Stromal cell of bone marrow (primary cell): ENCODE measurements at regions not wholly inside any gene's neighbourhood (a gene's known extent, or its start where the extent isn't known, plus 50 kb on each side); places are given as distances from the start of the nearest gene placed in this dataset.

Source experiments
- DNase-seq: peaks from one replicate; pipeline ENCODE4 v3.0.0-alpha.2; 2012; ENCODE audit warnings: low read depth

- no peak for DNase-seq
Observed at GRCh38 chr5:19352120-19352519, 635.9 kb downstream of the CDH18 start.

GRCh38 chr5:19369048-19369447 lies 619.0 kb downstream of the CDH18 start:
- DNase-seq, result no peak

GRCh38 chr5:19369561-19369960 lies 618.4 kb downstream of the CDH18 start:
- no peak for DNase-seq

DNA sequence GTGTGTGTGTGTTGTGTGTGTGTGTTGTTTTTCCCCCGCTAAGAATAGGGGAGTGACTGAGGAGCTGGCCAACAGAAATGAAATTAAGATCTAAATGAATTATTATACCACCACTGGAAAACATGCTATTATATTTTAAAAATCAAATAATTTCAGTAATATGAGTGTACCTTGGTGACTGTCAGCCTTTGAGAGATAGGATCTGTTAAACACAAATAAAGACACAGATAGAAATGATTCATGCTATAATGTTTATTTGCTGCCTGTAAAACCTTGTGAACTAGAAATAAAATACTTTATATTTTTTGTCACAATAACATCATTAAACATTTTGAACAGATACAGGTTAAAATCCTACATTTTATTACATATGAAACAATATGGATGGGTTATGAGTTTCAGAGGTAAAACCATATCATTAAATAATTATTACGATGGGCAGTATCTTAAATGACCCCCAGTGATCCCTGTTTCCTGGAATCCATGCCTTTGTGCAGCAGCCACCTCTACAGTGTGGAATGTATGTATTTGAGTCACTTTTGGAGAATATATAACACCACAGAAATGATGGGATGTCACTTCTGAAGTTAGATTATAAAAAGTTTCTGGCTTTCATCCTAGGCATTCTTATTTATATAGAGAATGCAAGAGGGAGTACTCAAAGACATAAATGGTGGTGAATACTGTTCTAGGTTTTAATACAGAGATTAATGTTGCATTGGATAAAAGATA lies 617.2 kb downstream of the CDH18 start:
- no peak for DNase-seq

DNA sequence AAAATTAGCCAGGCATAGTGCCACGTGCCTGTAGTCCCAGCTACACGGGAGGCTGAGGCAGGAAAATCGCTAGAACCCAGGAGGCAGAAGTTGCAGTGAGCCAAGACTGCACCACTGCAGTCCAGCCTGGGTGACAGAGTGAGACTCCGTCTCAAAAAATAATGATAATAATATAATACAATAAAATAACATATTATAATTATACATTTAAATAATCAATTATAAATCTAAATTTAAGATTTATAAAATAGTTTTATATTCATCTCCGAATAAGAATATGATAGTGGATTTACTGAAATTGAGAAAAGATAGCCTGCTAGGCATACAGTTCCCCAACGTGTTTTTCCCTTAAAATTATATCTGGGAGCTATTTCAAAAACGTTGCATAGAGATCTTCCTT lies 599.6 kb downstream of the CDH18 start:
- no peak for DNase-seq

GRCh38 chr5:19401032-19401431 lies 587.0 kb downstream of the CDH18 start:
- no peak for DNase-seq

- no peak for DNase-seq
Observed at GRCh38 chr5:19406576-19407365, 581.2 kb downstream of the CDH18 start.

DNA sequence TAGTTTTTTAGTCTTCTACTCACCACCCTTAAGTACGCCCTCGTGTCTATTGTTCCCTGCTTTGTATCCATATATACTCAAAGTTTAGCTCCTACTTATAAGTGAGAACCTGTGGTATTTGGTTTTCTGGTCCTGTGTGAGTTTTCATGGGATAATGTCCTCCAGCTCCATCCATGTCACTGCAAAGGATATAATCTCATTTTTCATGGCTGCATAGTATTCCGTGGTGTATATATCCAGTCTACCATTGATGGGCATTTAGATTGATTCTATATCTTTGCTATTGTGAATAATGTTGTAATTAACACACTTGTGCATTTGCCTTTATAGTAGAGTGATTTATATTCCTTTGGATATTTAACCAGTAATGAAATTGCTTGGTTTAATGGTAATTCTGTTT lies 579.9 kb downstream of the CDH18 start:
- DNase-seq, result no peak

GRCh38 chr5:19411936-19412335 lies 576.1 kb downstream of the CDH18 start:
- DNase-seq, result no peak
